ENCODE measurements at regions not wholly inside any gene's neighbourhood (a gene's known extent, or its start where the extent isn't known, plus 50 kb on each side); places are given as distances from the start of the nearest gene placed in this dataset.

DNA sequence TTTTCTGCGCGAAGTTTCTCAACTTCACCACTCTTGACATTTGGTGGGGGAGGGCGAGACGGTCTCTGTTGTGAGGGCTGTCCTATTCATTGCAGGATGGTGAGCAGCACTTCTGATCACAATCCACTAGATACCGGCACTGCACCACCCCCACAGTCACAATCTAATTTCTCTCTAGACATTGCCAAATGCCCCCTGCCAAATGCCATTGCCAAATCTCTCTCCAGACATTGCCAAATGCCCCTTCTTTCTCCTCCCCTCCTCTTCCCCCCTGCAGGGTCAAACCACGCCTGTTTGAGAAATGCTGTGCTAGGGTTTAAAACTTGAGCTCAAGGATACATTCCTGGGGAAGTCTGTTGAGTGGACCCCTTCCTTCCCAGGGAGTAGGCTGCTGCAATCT, 603.5 kb upstream of the CDH4 start:
- no peak overlapping the region for H3K18ac ChIP-seq (ENCODE audit: low read depth, low read length)
- H3K4me1 ChIP-seq (ENCODE audit: control insufficient read depth, insufficient read depth, low read length) = no peaks in the 10 kb centered on the region
- H3K36me3 ChIP-seq (ENCODE audit: control insufficient read depth, insufficient read depth, low read length) = no peaks in the 10 kb centered on the region
- no peaks in the 10 kb centered on the region for H3K27me3 ChIP-seq (ENCODE audit: control insufficient read depth, insufficient read depth, low read length)
- no peak overlapping the region for H2BK20ac ChIP-seq (ENCODE audit: low read depth, low read length)
- no peak overlapping the region for H2BK5ac ChIP-seq (ENCODE audit: low read depth, low read length, poor library complexity, severe bottlenecking)
- no peak overlapping the region for H2BK15ac ChIP-seq (ENCODE audit: low read depth, low read length)
- WGBS, 2 experiments (ENCODE audit: extremely low coverage in 2 of 2, insufficient read length in 1 of 2) = no CpG with 5 or more reads among the region's 6 CpGs
- no peak overlapping the region for H3K4me3 ChIP-seq (ENCODE audit: insufficient read depth, low read depth, low read length)
- intact Hi-C loops (cut with micrococcal nuclease) = no loop called here
- H3K56ac ChIP-seq (ENCODE audit: extremely low read depth, insufficient read depth, low read length) = no peak overlapping the region
- no peak overlapping the region for H4K5ac ChIP-seq (ENCODE audit: low read depth, low read length)
- ChIA-PET CTCF (no interaction called here), POLR2A (ENCODE audit: unreplicated experiment) (no interaction called here)
- no peaks in the 10 kb centered on the region for H3K9me1 ChIP-seq (ENCODE audit: insufficient read depth, low read length)
- no peak overlapping the region for H3K4me2 ChIP-seq (ENCODE audit: low read depth, low read length)
- no peak overlapping the region for H3K23ac ChIP-seq (ENCODE audit: low read depth, low read length)
- H2AK9ac ChIP-seq (replicated peaks; ENCODE audit: low read depth, low read length, poor library complexity) = no peak overlapping the region
- H4K91ac ChIP-seq (ENCODE audit: insufficient read depth, low read depth, low read length) = no peak overlapping the region
- no peak overlapping the region for H3K27ac ChIP-seq (ENCODE audit: insufficient read depth, low read length)
- H2BK120ac ChIP-seq (ENCODE audit: low read depth, low read length) = no peak overlapping the region
- no peaks in the 10 kb centered on the region for H3K79me1 ChIP-seq (ENCODE audit: low read depth in 1 of 2, low read length in 2 of 2)
- H4K8ac ChIP-seq (ENCODE audit: low read depth in 2 of 2, low read length in 2 of 2) = no peak overlapping the region
- H3K14ac ChIP-seq (replicated peaks; ENCODE audit: low read depth, low read length) = no peak overlapping the region
- DNase-seq (no peak), ATAC-seq (ENCODE audit: low read depth) (no peak)
- H4K20me1 ChIP-seq (ENCODE audit: insufficient read depth, low read length) = no peaks in the 10 kb centered on the region
- H3K9me3 ChIP-seq (ENCODE audit: control insufficient read depth, insufficient read depth, low read length) = peaks cover 29% of the 10 kb centered on the region
- no peak overlapping the region for H3K4ac ChIP-seq (ENCODE audit: low read depth, low read length)
- no peak overlapping the region for H2AK5ac ChIP-seq (ENCODE audit: low read depth, low read length)
- TF ChIP-seq NFE2L2 (IDR thresholded peaks at IDR 0.05; ENCODE audit: low read depth, low read length) (no peak), USF2 (IDR thresholded peaks at IDR 0.05; ENCODE audit: low read depth, low read length) (no peak), POLR2A (IDR thresholded peaks at IDR 0.05; ENCODE audit: low read depth, low read length) (no peak), RAD21 (IDR thresholded peaks at IDR 0.05; ENCODE audit: low read length) (no peak), CTCF (conservative IDR thresholded peaks at IDR 0.05; ENCODE audit: low read depth, low read length) (no peak), SMC3 (IDR thresholded peaks at IDR 0.05; ENCODE audit: low read depth, low read length) (no peak), FOS (IDR thresholded peaks at IDR 0.05; ENCODE audit: low read depth, low read length) (no peak), MXI1 (IDR thresholded peaks at IDR 0.05; ENCODE audit: borderline replicate concordance, low read depth, low read length) (no peak), CHD1 (IDR thresholded peaks at IDR 0.05; ENCODE audit: low read depth, low read length) (no peak), CEBPB (IDR thresholded peaks at IDR 0.05; ENCODE audit: low read depth, low read length) (no peak), RCOR1 (IDR thresholded peaks at IDR 0.05; ENCODE audit: insufficient replicate concordance, low read length) (no peak), ELK1 (IDR thresholded peaks at IDR 0.05; ENCODE audit: borderline replicate concordance, low read depth, low read length) (no peak), RFX5 (IDR thresholded peaks at IDR 0.05; ENCODE audit: low read depth, low read length) (no peak), MAFK (IDR thresholded peaks at IDR 0.05; ENCODE audit: low read depth, low read length) (no peak), BHLHE40 (IDR thresholded peaks at IDR 0.05; ENCODE audit: low read depth, low read length) (no peak)
- in situ Hi-C loops (cut with MboI; ENCODE audit: low sequenced_read_pairs) = no loop called here
- no peak overlapping the region for H3K9ac ChIP-seq (ENCODE audit: low read depth, low read length)
- H2AFZ ChIP-seq (replicated peaks; ENCODE audit: low read length, poor library complexity) = no peak overlapping the region
- no TSS peak for BruUV-seq (replicated peaks)
- dilution Hi-C loops (cut with HindIII; ENCODE audit: low sequenced_read_pairs, unreplicated experiment) = no loop called here
